ENCODE measurements at regions not wholly inside any gene's neighbourhood (a gene's known extent, or its start where the extent isn't known, plus 50 kb on each side); places are given as distances from the start of the nearest gene placed in this dataset.

DNA sequence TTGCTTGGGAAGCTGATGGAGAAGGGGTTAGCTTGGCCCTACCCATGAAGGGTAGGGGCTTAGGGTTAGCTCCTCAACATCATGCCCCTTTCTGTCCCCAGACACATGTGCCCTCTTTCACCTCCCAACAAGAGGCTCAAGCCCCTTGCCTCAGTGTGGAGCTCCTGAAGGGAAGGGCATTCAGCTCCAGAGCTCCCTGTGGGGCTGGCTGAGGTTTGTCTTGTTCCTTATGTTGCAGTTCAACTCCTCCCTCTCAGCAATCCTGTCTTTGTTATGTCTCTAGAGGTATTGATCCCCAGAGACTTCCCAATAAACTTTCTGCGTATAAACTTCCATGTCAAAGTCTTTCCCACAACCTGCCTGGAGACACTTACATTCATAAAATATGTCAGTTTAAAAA, 252.2 kb upstream of the SP4 start:
- Histone ChIP-seq H3K36me3 (ENCODE audit: insufficient read depth, low read length) (no peaks in the 10 kb centered on the region), H4K20me1 (ENCODE audit: insufficient read depth, low read length) (no peaks in the 10 kb centered on the region), H3K4me1 (ENCODE audit: insufficient read depth, low read length) (no peaks in the 10 kb centered on the region), H3K9ac (ENCODE audit: low read depth, low read length) (no peak overlapping the region), H2AFZ (ENCODE audit: low read depth, low read length) (no peak overlapping the region), H3K79me2 (ENCODE audit: insufficient read depth, low read length) (no peaks in the 10 kb centered on the region), H3K27ac (ENCODE audit: low read length) (no peak overlapping the region), H3K27me3 (ENCODE audit: insufficient read depth, low read length, poor library complexity) (no peaks in the 10 kb centered on the region), H3K9me3 (ENCODE audit: insufficient read depth, low read length, severe bottlenecking) (no peaks in the 10 kb centered on the region), H3K4me3 (ENCODE audit: low read depth in 1 of 2, low read length in 2 of 2) (no peak overlapping the region), H3K4me2 (ENCODE audit: insufficient read depth, low read length) (no peak overlapping the region)
- DNase-seq (no peak), ATAC-seq (ENCODE audit: insufficient read depth, low read depth) (no peak)
- TF ChIP-seq EZH2 (IDR thresholded peaks at IDR 0.05; ENCODE audit: borderline replicate concordance, low read depth, low read length, severe bottlenecking), result no peak
- TF ChIP-seq, protein P1, sequence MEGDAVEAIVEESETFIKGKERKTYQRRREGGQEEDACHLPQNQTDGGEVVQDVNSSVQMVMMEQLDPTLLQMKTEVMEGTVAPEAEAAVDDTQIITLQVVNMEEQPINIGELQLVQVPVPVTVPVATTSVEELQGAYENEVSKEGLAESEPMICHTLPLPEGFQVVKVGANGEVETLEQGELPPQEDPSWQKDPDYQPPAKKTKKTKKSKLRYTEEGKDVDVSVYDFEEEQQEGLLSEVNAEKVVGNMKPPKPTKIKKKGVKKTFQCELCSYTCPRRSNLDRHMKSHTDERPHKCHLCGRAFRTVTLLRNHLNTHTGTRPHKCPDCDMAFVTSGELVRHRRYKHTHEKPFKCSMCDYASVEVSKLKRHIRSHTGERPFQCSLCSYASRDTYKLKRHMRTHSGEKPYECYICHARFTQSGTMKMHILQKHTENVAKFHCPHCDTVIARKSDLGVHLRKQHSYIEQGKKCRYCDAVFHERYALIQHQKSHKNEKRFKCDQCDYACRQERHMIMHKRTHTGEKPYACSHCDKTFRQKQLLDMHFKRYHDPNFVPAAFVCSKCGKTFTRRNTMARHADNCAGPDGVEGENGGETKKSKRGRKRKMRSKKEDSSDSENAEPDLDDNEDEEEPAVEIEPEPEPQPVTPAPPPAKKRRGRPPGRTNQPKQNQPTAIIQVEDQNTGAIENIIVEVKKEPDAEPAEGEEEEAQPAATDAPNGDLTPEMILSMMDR (IDR thresholded peaks at IDR 0.05; ENCODE audit: borderline replicate concordance, extremely low read depth, low read length, poor library complexity, severe bottlenecking), result no peak

GRCh38 chr7:21184942-21185652, 242.8 kb upstream of the SP4 start:
- no peaks in the 10 kb centered on the region for H3K36me3 ChIP-seq (ENCODE audit: insufficient read depth, low read length)
- no peak overlapping the region for H3K27ac ChIP-seq (ENCODE audit: low read length)
- no peaks in the 10 kb centered on the region for H3K9me3 ChIP-seq (ENCODE audit: insufficient read depth, low read length, severe bottlenecking)
- no peak overlapping the region for H3K9ac ChIP-seq (ENCODE audit: low read depth, low read length)
- no peak overlapping the region for H3K4me2 ChIP-seq (ENCODE audit: insufficient read depth, low read length)
- no peaks in the 10 kb centered on the region for H4K20me1 ChIP-seq (ENCODE audit: insufficient read depth, low read length)
- no peaks in the 10 kb centered on the region for H3K4me1 ChIP-seq (ENCODE audit: insufficient read depth, low read length)
- no peak for DNase-seq
- no peaks in the 10 kb centered on the region for H3K79me2 ChIP-seq (ENCODE audit: insufficient read depth, low read length)
- TF ChIP-seq, protein P1 (IDR thresholded peaks at IDR 0.05; ENCODE audit: borderline replicate concordance, extremely low read depth, low read length, poor library complexity, severe bottlenecking), result no peak
- no peak for TF ChIP-seq EZH2 (IDR thresholded peaks at IDR 0.05; ENCODE audit: borderline replicate concordance, low read depth, low read length, severe bottlenecking)
- no peak for ATAC-seq (ENCODE audit: insufficient read depth, low read depth)
- H3K27me3 ChIP-seq (ENCODE audit: insufficient read depth, low read length, poor library complexity), result no peaks in the 10 kb centered on the region
- no peak overlapping the region for H2AFZ ChIP-seq (ENCODE audit: low read depth, low read length)
- H3K4me3 ChIP-seq (ENCODE audit: low read depth in 1 of 2, low read length in 2 of 2), result no peak overlapping the region

DNA sequence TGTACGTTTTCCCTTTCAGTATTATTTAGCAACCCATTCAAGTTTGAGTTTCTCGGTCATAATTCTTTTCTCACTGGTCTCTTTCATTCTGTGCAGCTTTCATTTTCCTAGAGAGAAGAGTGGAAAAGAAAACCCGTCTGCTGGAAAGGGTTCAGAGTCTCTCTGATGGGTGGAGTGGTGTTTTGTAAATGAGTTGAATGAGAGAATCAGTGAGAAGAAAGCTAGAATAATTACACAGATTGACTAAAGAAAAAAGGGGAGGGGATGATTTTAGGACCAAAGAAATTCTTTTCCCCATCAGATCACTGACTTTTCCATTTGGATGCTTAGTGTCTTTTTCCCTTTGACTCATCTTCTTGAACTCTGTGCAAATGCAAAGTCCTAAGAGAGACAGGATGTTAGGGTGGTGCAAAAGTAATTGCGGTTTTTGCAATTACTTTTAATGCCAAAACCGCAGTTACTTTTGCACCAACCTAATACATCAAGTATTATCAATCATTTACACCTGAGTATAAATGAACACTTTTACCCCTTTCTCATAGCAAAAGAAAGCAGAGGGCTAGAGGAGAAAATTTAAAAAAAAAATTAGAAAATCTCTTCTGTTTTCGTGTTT, 242.1 kb upstream of the SP4 start:
- no peak overlapping the region for H3K9ac ChIP-seq (ENCODE audit: low read depth, low read length)
- DNase-seq (no peak), ATAC-seq (ENCODE audit: insufficient read depth, low read depth) (no peak)
- H3K9me3 ChIP-seq (ENCODE audit: insufficient read depth, low read length, severe bottlenecking), result no peaks in the 10 kb centered on the region
- no peak overlapping the region for H3K27ac ChIP-seq (ENCODE audit: low read length)
- no peaks in the 10 kb centered on the region for H3K36me3 ChIP-seq (ENCODE audit: insufficient read depth, low read length)
- TF ChIP-seq, protein P1 (IDR thresholded peaks at IDR 0.05; ENCODE audit: borderline replicate concordance, extremely low read depth, low read length, poor library complexity, severe bottlenecking), result no peak
- no peak for TF ChIP-seq EZH2 (IDR thresholded peaks at IDR 0.05; ENCODE audit: borderline replicate concordance, low read depth, low read length, severe bottlenecking)
- H3K4me1 ChIP-seq (ENCODE audit: insufficient read depth, low read length), result no peaks in the 10 kb centered on the region
- no peak overlapping the region for H2AFZ ChIP-seq (ENCODE audit: low read depth, low read length)
- H3K79me2 ChIP-seq (ENCODE audit: insufficient read depth, low read length), result no peaks in the 10 kb centered on the region
- H3K4me2 ChIP-seq (ENCODE audit: insufficient read depth, low read length), result no peak overlapping the region
- H3K27me3 ChIP-seq (ENCODE audit: insufficient read depth, low read length, poor library complexity), result no peaks in the 10 kb centered on the region
- no peak overlapping the region for H3K4me3 ChIP-seq (ENCODE audit: low read depth in 1 of 2, low read length in 2 of 2)
- H4K20me1 ChIP-seq (ENCODE audit: insufficient read depth, low read length), result no peaks in the 10 kb centered on the region

All from DND-41 (cell line).